Ishikawa (cell line): ENCODE measurements at regions not wholly inside any gene's neighbourhood (a gene's known extent, or its start where the extent isn't known, plus 50 kb on each side); places are given as distances from the start of the nearest gene placed in this dataset.
A peak's percentile ranks its signal among the peaks of the same experiment; 100 is the strongest.

ENCODE experiments used
- CEBPB ChIP-seq: IDR thresholded peaks from 2 replicates; pipeline ENCODE4 v1.6.1; 2012
- CREB1 ChIP-seq: IDR thresholded peaks from 2 replicates; pipeline ENCODE4 v1.6.1; 2012; ENCODE audit warnings: low read depth
- EGR1 ChIP-seq: IDR thresholded peaks from 2 replicates; pipeline ENCODE4 v1.6.1; 2012
- EP300 ChIP-seq: IDR thresholded peaks from 2 replicates; pipeline ENCODE4 v1.6.1; 2012; ENCODE audit warnings: borderline replicate concordance
- FOXM1 ChIP-seq: IDR thresholded peaks from 2 replicates; pipeline ENCODE4 v1.6.1; 2012; ENCODE audit warnings: low read depth, borderline replicate concordance
- NFIC ChIP-seq: IDR thresholded peaks from 2 replicates; pipeline ENCODE4 v1.6.1; 2012
- RAD21 ChIP-seq: IDR thresholded peaks from 2 replicates; pipeline ENCODE4 v1.6.1; 2012; ENCODE audit warnings: low read depth
- TAF1 ChIP-seq: IDR thresholded peaks from 2 replicates; pipeline ENCODE4 v1.6.1; 2012; ENCODE audit warnings: low read depth, mild to moderate bottlenecking
- TCF12 ChIP-seq: IDR thresholded peaks from 2 replicates; pipeline ENCODE4 v1.6.1; 2012; ENCODE audit warnings: low read depth
- TEAD4 ChIP-seq: IDR thresholded peaks from 2 replicates; pipeline ENCODE4 v1.6.1; 2012
- USF1 ChIP-seq: IDR thresholded peaks from 2 replicates; pipeline ENCODE4 v1.6.1; 2012
- YY1 ChIP-seq: IDR thresholded peaks from 2 replicates; pipeline ENCODE4 v1.6.1; 2012; ENCODE audit warnings: low read depth
- ZBTB7A ChIP-seq: IDR thresholded peaks from 2 replicates; pipeline ENCODE4 v1.6.1; 2012; ENCODE audit warnings: low read depth
- TF ChIP-seq, protein P1 (sequence below): IDR thresholded peaks from 2 replicates; pipeline ENCODE4 v1.6.1; 2012; ENCODE audit warnings: low read depth, mild to moderate bottlenecking
- TF ChIP-seq, protein P2 (sequence below): IDR thresholded peaks from 2 replicates; pipeline ENCODE4 v1.6.1; 2012

GRCh38 chr11:27216270-27217149 lies 146.5 kb downstream of the CCDC34 start:
- TF ChIP-seq CEBPB (no peak), EP300 (no peak), TCF12 (no peak), ZBTB7A (no peak), CREB1 (no peak), NFIC (no peak), EGR1 (no peak), TEAD4 (no peak), YY1 (no peak), TAF1 (no peak)
- TF ChIP-seq, protein P1, sequence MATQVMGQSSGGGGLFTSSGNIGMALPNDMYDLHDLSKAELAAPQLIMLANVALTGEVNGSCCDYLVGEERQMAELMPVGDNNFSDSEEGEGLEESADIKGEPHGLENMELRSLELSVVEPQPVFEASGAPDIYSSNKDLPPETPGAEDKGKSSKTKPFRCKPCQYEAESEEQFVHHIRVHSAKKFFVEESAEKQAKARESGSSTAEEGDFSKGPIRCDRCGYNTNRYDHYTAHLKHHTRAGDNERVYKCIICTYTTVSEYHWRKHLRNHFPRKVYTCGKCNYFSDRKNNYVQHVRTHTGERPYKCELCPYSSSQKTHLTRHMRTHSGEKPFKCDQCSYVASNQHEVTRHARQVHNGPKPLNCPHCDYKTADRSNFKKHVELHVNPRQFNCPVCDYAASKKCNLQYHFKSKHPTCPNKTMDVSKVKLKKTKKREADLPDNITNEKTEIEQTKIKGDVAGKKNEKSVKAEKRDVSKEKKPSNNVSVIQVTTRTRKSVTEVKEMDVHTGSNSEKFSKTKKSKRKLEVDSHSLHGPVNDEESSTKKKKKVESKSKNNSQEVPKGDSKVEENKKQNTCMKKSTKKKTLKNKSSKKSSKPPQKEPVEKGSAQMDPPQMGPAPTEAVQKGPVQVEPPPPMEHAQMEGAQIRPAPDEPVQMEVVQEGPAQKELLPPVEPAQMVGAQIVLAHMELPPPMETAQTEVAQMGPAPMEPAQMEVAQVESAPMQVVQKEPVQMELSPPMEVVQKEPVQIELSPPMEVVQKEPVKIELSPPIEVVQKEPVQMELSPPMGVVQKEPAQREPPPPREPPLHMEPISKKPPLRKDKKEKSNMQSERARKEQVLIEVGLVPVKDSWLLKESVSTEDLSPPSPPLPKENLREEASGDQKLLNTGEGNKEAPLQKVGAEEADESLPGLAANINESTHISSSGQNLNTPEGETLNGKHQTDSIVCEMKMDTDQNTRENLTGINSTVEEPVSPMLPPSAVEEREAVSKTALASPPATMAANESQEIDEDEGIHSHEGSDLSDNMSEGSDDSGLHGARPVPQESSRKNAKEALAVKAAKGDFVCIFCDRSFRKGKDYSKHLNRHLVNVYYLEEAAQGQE, result no peak
- TF ChIP-seq, protein P2, sequence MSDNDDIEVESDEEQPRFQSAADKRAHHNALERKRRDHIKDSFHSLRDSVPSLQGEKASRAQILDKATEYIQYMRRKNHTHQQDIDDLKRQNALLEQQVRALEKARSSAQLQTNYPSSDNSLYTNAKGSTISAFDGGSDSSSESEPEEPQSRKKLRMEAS, result no peak

GRCh38 chr11:27215471-27216269 lies 147.3 kb downstream of the CCDC34 start:
- TF ChIP-seq NFIC (peak; percentile 72), CREB1 (no peak), EGR1 (no peak), YY1 (no peak), ZBTB7A (no peak), TAF1 (no peak), TEAD4 (no peak; the same call in 1 of the 2 replicates), RAD21 (no peak), CEBPB (no peak), FOXM1 (no peak), EP300 (peak; percentile 72; the same call in 1 of the 2 replicates), TCF12 (peak; percentile 69), USF1 (0 out of 2 replicates have a peak, but pooled peaks have one; percentile 12)
- TF ChIP-seq, protein P2, result peak; percentile 82
- TF ChIP-seq, protein P1, result no peak

DNA sequence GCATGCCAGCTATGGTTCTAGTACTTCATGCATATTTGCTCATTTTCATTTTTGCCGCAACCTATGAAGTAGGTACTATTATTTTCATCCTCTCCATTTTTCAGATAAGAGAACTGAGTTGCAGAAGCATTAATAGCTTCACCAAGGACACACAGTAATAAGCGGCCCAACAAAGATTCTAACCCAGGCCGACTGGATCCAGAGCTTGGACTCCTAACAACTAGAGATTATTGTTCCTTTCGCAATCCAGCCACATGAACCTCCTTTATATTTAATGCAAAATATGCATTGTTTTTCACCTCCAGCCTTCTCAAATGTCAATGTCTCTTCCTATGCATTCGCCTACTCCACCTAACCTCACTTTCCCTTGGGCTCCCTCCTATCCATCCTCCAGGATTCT lies 148.3 kb downstream of the CCDC34 start:
- TF ChIP-seq CEBPB (peak; percentile 63; the same call in 1 of the 2 replicates), RAD21 (no peak)

GRCh38 chr11:27213232-27213660 lies 149.8 kb downstream of the CCDC34 start:
- TF ChIP-seq RAD21 (no peak), FOXM1 (no peak), CEBPB (no peak), USF1 (no peak), YY1 (no peak), EP300 (peak; percentile 62; the same call in 1 of the 2 replicates), ZBTB7A (no peak), TCF12 (peak; percentile 45; the same call in 1 of the 2 replicates), NFIC (peak; percentile 61), EGR1 (no peak), TEAD4 (peak; percentile 64), TAF1 (no peak), CREB1 (no peak)
- TF ChIP-seq, protein P1, result no peak
- TF ChIP-seq, protein P2, result no peak
